ENCODE measurements at regions not wholly inside any gene's neighbourhood (a gene's known extent, or its start where the extent isn't known, plus 50 kb on each side); places are given as distances from the start of the nearest gene placed in this dataset.

GRCh38 chr18:6476880-6477279 lies 62.2 kb upstream of the L3MBTL4 start (continued):
- TF ChIP-seq, protein P1, sequence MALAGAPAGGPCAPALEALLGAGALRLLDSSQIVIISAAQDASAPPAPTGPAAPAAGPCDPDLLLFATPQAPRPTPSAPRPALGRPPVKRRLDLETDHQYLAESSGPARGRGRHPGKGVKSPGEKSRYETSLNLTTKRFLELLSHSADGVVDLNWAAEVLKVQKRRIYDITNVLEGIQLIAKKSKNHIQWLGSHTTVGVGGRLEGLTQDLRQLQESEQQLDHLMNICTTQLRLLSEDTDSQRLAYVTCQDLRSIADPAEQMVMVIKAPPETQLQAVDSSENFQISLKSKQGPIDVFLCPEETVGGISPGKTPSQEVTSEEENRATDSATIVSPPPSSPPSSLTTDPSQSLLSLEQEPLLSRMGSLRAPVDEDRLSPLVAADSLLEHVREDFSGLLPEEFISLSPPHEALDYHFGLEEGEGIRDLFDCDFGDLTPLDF (CRISPR knock-in tag; IDR thresholded peaks at IDR 0.05): no peak
- no peak for TF ChIP-seq AR (CRISPR knock-in tag; IDR thresholded peaks at IDR 0.05)
- TF ChIP-seq RELA (CRISPR knock-in tag; IDR thresholded peaks at IDR 0.05; ENCODE audit: borderline replicate concordance): no peak
- TF ChIP-seq ESRRA (CRISPR knock-in tag; IDR thresholded peaks at IDR 0.05; ENCODE audit: borderline replicate concordance): no peak
- TF ChIP-seq CREM (CRISPR knock-in tag; IDR thresholded peaks at IDR 0.05): no peak
- no peak for TF ChIP-seq NR1H2 (CRISPR knock-in tag; IDR thresholded peaks at IDR 0.05)
- TF ChIP-seq KAT7 (CRISPR knock-in tag; IDR thresholded peaks at IDR 0.05; ENCODE audit: borderline replicate concordance): no peak
- no peak for TF ChIP-seq SMAD4 (CRISPR knock-in tag; IDR thresholded peaks at IDR 0.05)
- no peak for TF ChIP-seq CBFB (CRISPR knock-in tag; IDR thresholded peaks at IDR 0.05; ENCODE audit: low read depth)
- no peak for TF ChIP-seq HMGXB4 (CRISPR knock-in tag; IDR thresholded peaks at IDR 0.05)
- no peak for TF ChIP-seq NR2C2 (CRISPR knock-in tag; IDR thresholded peaks at IDR 0.05)

GRCh38 chr18:6478121-6478520 lies 63.4 kb upstream of the L3MBTL4 start:
- H3K9me3 Mint-ChIP-seq: no peaks in the 10 kb centered on the region
- no peaks in the 10 kb centered on the region for H3K27me3 Mint-ChIP-seq (ENCODE audit: low read depth)
- DNase-seq (ENCODE audit: low spot score) (no peak), ATAC-seq (no peak)
- H3K4me1 Mint-ChIP-seq: peaks cover 10% of the 10 kb centered on the region
- H3K4me3 Mint-ChIP-seq: no peak overlapping the region
- H3K36me3 Mint-ChIP-seq: no peaks in the 10 kb centered on the region
- H3K27ac Mint-ChIP-seq: no peak overlapping the region
- TF ChIP-seq PREB (CRISPR knock-in tag; IDR thresholded peaks at IDR 0.05; ENCODE audit: borderline replicate concordance) (no peak), ZNF423 (CRISPR knock-in tag; IDR thresholded peaks at IDR 0.05) (no peak), IRF2 (CRISPR knock-in tag; IDR thresholded peaks at IDR 0.05; ENCODE audit: borderline replicate concordance, low read depth) (no peak), OVOL2 (CRISPR knock-in tag; IDR thresholded peaks at IDR 0.05; ENCODE audit: borderline replicate concordance) (no peak), SMAD3 (CRISPR knock-in tag; IDR thresholded peaks at IDR 0.05; ENCODE audit: borderline replicate concordance) (no peak)
- TF ChIP-seq, protein P2, sequence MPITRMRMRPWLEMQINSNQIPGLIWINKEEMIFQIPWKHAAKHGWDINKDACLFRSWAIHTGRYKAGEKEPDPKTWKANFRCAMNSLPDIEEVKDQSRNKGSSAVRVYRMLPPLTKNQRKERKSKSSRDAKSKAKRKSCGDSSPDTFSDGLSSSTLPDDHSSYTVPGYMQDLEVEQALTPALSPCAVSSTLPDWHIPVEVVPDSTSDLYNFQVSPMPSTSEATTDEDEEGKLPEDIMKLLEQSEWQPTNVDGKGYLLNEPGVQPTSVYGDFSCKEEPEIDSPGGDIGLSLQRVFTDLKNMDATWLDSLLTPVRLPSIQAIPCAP (CRISPR knock-in tag; IDR thresholded peaks at IDR 0.05): no peak
- TF ChIP-seq, protein P3, sequence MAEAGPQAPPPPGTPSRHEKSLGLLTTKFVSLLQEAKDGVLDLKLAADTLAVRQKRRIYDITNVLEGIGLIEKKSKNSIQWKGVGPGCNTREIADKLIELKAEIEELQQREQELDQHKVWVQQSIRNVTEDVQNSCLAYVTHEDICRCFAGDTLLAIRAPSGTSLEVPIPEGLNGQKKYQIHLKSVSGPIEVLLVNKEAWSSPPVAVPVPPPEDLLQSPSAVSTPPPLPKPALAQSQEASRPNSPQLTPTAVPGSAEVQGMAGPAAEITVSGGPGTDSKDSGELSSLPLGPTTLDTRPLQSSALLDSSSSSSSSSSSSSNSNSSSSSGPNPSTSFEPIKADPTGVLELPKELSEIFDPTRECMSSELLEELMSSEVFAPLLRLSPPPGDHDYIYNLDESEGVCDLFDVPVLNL (CRISPR knock-in tag; IDR thresholded peaks at IDR 0.05; ENCODE audit: borderline replicate concordance, low read depth): no peak
- TF ChIP-seq, protein P4, sequence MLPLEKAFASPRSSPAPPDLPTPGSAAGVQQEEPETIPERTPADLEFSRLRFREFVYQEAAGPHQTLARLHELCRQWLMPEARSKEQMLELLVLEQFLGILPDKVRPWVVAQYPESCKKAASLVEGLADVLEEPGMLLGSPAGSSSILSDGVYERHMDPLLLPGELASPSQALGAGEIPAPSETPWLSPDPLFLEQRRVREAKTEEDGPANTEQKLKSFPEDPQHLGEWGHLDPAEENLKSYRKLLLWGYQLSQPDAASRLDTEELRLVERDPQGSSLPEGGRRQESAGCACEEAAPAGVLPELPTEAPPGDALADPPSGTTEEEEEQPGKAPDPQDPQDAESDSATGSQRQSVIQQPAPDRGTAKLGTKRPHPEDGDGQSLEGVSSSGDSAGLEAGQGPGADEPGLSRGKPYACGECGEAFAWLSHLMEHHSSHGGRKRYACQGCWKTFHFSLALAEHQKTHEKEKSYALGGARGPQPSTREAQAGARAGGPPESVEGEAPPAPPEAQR (CRISPR knock-in tag; IDR thresholded peaks at IDR 0.05): no peak
- TF ChIP-seq, protein P1 (CRISPR knock-in tag; IDR thresholded peaks at IDR 0.05): no peak
- POLR2A ChIA-PET: interaction anchor here (0.6 kb wide), 1 partner anchor 22 kb away, joined by 3 read pairs; no protein-coding TSS in a partner anchor
- CTCF ChIA-PET: interaction anchor here (1.4 kb wide), 1 partner anchor 587 kb away, joined by 3 read pairs; no protein-coding TSS in a partner anchor
